H4 (cell line): ENCODE measurements at regions not wholly inside any gene's neighbourhood (a gene's known extent, or its start where the extent isn't known, plus 50 kb on each side); places are given as distances from the start of the nearest gene placed in this dataset.
"Not testable (repeated sequence)": the region's sequence is repeated elsewhere in the genome, so short reads cannot be mapped to it uniquely, and the experiment has no call there.

Experiments
- DNase-seq: peaks from one replicate; pipeline ENCODE4 v3.0.0-alpha.2; 2015; ENCODE audit warnings: low spot score

- DNase-seq: no peak
These were observed 246.3 kb downstream of the SEC16B start for GRCh38 chr1:177723533-177723932.

- DNase-seq: no peak
These were observed 258.9 kb downstream of the SEC16B start for GRCh38 chr1:177710696-177711620.

- DNase-seq: no peak
These were observed 261.5 kb downstream of the SEC16B start for GRCh38 chr1:177708406-177708805.

- DNase-seq: no peak
These were observed 262.9 kb downstream of the SEC16B start for GRCh38 chr1:177706977-177707376.

GRCh38 chr1:177705839-177706238, 264.0 kb downstream of the SEC16B start:
- no peak for DNase-seq

GRCh38 chr1:177703888-177704446, 265.9 kb downstream of the SEC16B start:
- no peak for DNase-seq

GRCh38 chr1:177701654-177702353, 268.1 kb downstream of the SEC16B start:
- DNase-seq: no peak

GRCh38 chr1:177700856-177701255, 269.0 kb downstream of the SEC16B start:
- no peak for DNase-seq

GRCh38 chr1:177690996-177691395, 278.9 kb downstream of the SEC16B start:
- DNase-seq: no peak

GRCh38 chr1:177687544-177687943, 282.3 kb downstream of the SEC16B start:
- DNase-seq: no peak

GRCh38 chr1:177686933-177687332, 282.9 kb downstream of the SEC16B start:
- DNase-seq: no peak

GRCh38 chr1:177669161-177669560, 300.7 kb downstream of the SEC16B start:
- DNase-seq: no peak

GRCh38 chr1:177665935-177666334, 303.9 kb downstream of the SEC16B start:
- no peak for DNase-seq

- not testable (repeated sequence) for DNase-seq
These were observed 305.1 kb downstream of the SEC16B start for GRCh38 chr1:177664742-177665141.

GRCh38 chr1:177660188-177660587, 309.7 kb downstream of the SEC16B start:
- DNase-seq: no peak

- DNase-seq: no peak
These were observed 310.6 kb downstream of the SEC16B start for GRCh38 chr1:177659281-177659680.

- no peak for DNase-seq
These were observed 313.3 kb downstream of the SEC16B start for GRCh38 chr1:177656598-177656997.

GRCh38 chr1:177650947-177651346, 318.9 kb downstream of the SEC16B start:
- DNase-seq: no peak

GRCh38 chr1:177648731-177649265, 321.1 kb downstream of the SEC16B start:
- no peak for DNase-seq

GRCh38 chr1:177648138-177648537, 321.7 kb downstream of the SEC16B start:
- DNase-seq: no peak

- DNase-seq: no peak
These were observed 322.8 kb downstream of the SEC16B start for GRCh38 chr1:177646757-177647730.
